ENCODE measurements at regions not wholly inside any gene's neighbourhood (a gene's known extent, or its start where the extent isn't known, plus 50 kb on each side); places are given as distances from the start of the nearest gene placed in this dataset.

DNA sequence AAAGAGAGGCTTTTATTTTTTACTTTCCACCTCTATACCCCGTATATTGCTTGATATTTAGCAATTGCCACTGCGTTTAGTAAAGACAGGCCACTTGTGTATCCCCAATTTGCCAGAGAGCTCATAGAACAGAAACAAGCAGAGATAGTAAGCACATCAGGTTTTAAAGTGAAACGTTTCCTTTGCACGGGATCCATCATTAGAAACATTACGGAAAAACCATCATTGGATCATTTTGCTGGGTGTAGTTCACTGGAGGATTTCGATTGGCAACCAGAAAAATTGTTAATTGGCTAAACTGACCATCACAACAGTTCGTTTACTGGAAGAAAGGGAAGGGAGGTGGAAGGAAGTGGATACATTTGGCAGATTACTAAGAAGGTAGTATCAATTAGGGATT is 149.4 kb upstream of the STK32A start:
- TF ChIP-seq CTCF (IDR thresholded peaks at IDR 0.05) (no peak), POLR2A (IDR thresholded peaks at IDR 0.05) (no peak)
